NK-92 treated with Interleukin-12 subunit alpha and Interleukin-12 subunit beta, amount 100 ng/mL, for 24 hours (cell line): ENCODE measurements at regions not wholly inside any gene's neighbourhood (a gene's known extent, or its start where the extent isn't known, plus 50 kb on each side); places are given as distances from the start of the nearest gene placed in this dataset.
"Not testable (repeated sequence)": the region's sequence is repeated elsewhere in the genome, so short reads cannot be mapped to it uniquely, and the experiment has no call there.

ENCODE experiments used
- DNase-seq: peaks from one replicate; lab custom pipeline; 2025; lab: John Stamatoyannopoulos, UW

DNA sequence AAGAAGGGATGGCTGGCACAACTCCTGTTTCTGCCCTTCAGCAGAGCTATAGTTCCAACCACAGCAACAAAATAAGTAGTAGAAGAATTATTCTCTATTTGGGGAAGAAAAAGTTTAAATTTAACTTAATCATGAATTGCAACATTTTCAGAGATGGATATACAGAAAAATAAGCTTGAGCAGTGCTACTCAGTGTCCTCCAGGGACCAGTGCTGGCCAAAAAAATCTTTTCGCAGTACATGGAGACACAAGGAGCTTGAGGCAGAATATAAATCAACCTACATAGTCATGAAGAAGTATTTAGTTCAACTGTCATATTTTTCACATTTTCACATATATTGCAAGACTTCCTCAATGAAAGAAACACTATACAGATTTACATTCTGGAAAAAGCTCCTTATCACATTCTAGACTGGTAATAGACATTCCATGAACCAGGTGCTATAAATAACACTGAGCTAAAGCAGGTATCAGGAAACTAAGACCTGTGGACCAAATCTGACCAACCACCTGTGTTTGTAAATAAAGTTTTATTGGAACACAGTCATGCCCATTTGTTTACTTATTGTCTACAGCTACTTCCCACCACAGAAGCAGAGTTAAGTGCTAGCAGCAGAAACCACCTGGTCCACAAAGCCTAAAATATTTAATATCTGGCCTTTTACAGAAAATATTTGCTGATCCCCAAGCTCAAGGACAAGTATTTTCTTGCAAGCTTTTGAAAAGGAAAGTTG is 101.9 kb downstream of the RGS21 start:
- no peak for DNase-seq

DNA sequence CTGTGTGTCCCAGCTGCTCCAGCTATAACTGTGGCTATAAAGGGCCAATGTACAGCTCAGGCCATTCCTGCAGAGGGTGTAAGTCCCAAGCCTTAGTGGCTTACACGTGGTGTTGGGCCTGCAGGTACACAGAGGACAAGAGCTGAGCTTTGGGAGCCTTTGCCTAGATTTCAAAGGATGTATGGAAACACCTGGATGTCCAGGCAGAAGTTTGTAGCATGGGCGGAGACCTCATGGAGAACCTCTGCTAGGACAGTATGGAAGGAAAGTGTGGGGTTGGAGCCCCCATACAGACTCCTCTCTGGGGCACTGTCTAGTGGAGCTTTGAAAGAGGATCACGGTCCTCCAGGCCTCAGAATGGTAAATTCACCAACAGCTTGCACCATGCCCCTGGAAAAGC is 113.9 kb downstream of the RGS21 start:
- no peak for DNase-seq

DNA sequence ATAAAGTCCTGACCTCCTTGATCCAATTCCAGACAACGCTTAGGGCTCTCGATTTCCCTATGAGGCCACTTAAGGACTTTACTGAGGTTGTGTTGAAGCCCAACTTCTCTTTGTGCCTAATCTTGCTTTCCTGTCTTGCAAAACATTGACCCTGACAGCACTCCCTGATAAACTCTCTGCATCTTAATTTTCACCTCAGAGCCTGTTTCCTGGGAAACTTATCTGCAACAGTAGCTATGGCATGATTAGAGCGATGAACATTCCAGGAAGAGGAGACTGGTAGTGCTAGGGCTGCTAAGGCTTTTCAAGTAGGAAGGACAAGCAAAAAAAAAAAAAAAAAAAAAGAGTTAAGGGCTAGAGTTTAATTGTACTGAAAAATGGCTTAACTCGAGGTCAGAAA is 118.9 kb downstream of the RGS21 start:
- no peak for DNase-seq

DNA sequence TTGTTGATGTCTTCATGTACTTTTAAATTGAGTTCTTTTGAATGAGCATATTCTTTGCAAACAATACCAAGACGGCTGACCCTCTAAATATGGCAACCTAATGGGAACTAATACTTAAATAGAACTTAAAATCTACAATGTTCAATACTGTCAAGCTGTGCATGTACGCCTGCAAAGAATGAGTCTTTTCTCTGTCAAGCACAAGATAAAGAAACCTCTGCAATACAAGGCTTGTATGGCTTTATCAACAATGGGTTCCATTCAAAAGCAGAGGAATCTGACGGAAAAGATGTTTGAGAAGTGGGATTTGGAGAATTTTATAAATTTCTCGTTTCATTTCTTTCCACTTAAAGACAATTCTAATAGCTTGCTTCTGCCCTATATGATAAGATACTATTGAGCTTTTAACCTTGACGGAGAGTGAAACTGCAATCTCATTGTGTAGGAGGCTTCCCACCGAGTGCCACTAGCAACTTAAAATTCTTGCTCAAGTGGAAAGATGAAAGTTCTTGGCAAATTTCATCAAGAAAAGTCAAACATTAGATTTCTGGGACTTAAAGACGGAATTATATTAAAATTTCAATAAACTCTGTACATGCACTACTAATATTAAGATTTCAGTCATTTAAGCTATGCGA is 119.8 kb downstream of the RGS21 start:
- no peak for DNase-seq

DNA sequence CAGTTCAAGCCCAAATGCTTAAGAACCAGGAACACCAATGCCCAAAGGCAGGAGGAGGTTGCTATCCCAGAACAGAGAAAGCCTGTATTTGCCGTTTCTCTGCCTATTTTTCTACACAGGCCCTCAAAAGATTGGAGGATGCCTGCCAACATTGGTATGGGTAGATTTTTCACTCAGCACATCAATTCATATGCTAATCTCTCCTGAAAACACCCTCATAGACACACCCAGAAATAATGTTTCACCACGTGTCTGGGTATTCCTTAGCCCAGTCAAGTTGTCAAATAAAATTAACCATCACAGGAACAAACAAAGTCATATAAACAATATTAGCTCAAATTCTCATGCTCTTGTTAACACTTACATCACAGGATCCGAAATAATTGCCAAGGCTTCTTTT is 121.9 kb downstream of the RGS21 start:
- DNase-seq = no peak

DNA sequence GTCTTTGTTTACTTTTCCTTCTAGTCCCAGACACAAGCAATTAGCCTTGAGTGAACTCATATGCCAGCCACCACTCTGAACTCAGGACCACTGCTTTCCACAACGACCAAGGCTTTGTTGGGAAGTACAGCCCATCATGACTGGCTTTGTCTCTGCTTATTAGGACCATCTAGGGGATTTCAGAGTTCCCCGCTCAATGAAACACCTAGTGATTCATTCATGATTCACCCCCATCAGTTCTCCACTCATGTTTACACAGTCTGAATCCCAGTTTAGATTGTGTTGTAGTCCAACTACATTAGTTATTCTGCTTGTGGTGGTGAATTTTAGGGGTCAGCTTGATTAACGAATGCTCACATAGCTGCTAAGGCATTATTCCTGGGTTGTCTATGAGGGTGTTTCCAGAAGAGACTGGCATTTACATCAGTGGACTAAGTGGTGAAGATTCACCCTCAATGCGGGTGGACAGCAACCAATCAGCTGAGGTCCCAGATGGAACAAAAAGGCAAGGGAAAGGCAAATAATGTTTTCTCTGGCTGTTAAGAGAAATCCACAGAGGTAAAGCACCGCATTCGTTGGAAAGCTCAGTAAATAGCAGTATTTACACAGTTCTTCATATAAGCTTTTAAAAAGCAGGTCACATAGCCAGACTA is 122.7 kb downstream of the RGS21 start:
- DNase-seq = no peak

DNA sequence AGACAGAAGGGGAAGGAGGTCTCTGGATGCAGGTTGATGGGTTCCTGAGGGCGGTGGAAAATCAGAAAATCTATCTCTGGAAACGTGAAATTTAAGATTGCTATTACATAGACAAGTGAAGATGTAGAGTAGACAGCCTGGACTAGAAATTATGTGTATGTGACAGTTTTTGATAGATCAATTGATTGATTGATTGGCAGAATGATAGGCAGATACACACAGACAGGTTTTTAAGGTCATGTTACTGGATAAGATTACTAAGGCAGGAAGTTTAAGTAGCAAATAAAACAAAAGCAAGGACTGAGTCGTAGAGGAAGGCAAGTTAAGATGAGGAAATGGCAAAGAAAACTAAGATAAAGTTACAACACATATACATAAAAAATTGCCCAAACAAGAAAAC is 124.7 kb downstream of the RGS21 start:
- no peak for DNase-seq

DNA sequence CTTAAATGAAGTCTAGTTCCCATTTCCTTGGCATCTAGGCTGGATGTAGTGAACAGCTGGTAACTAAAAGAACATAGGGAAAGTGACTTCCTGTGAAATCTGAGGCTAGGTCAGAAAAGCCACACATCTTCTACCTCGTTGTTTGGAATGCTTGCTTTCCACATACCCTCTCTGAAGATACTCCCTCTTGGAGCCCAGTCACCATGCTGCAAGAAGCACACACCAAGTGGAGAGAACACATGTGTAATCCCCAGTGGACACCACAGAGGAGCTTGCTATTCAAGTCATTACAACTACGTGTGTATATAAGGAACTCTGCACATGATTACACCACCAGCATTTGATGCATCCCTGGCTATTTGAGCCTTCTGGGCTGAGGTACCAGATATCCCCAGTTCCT is 125.9 kb downstream of the RGS21 start:
- DNase-seq = no peak

DNA sequence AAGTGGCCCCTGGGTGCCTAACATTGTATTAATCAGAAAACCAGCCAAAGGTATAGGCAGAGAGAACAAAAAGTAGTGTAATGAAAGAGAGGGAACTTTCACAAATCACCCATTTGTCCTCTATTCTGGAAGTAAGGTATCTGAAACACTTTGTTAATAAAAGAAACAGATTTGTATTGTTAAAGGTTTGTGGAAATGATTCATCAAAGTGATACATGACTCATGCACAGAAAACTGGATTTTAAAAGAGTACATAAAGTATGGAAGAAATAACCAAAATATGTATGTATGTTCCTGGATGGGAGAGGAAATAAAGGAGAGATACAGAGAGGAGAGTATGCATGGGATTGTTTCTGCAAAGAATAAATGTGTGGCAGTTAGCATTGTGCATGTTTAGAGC is 126.8 kb downstream of the RGS21 start:
- no peak for DNase-seq

DNA sequence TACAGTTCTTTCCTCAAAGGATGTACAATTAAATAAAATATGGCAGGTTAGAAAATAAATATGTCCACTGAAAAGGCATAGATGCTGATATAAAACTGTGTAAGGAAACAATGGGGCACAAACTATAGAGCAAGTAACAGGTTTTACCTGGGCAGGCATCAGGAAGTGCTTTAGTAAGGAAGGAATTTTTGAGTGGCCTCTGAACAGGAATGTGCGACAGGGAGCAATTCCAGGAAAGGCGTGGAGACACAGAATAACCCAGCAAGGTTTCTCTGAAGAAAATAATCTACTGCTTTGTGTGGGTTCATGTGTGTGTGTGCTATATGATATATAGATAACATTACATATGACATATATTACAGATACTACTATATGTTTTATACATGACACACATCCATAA is 128.4 kb downstream of the RGS21 start:
- no peak for DNase-seq

DNA sequence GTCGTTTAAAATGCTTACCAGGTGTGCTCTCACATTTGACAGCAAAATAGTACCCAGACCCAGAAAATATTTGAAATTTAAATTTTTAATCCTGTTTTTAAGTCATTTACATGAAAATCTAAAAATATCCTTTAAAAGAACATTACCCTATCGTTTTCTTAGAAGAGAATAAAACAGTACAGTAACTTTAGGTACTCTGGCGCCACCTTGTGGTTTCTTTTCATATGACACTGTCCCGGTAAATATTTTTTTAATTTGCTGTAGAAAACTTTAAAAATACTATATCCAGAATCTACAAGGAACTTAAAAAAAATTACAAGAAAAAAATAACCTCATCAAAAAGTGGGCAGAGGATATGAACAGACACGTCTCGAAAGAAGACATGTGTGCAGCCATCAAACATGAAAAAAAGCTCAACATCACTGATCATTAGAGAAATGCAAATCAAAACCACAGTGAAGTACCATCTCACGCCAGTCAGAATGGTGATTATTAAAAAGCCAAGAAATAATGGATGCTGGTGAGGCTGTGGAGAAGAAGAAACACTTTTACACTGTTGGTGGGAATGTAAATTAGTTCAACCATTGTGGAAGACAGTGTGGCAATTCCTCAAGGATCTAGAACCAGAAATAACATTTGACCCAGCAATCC is 129.2 kb downstream of the RGS21 start:
- DNase-seq = no peak

DNA sequence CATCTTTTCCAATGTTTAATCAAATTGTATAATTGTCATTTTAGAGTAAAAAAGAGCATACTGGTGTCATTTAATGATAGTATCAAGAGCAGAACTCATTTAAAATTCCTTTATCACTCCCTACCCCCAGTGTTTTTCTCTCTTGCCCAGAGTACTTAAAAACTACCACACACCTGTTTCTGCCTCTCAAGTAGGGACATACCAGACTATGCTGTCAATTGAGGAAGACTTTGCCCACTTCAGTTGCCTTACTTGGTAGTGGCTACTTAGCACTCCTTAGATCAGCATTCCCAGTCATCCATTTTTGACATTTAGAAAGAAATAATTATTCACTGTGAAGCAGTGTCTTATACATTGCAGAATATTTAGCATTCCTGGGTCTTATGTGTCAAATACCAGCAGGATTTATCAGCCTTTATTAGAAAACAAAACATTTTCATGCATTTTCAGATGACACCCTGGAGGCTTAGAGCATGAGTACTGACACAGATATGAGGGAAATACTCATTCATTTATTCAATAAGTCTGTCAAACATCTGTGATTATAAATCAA is 127.5 kb upstream of the RGS1 start:
- DNase-seq = no peak

DNA sequence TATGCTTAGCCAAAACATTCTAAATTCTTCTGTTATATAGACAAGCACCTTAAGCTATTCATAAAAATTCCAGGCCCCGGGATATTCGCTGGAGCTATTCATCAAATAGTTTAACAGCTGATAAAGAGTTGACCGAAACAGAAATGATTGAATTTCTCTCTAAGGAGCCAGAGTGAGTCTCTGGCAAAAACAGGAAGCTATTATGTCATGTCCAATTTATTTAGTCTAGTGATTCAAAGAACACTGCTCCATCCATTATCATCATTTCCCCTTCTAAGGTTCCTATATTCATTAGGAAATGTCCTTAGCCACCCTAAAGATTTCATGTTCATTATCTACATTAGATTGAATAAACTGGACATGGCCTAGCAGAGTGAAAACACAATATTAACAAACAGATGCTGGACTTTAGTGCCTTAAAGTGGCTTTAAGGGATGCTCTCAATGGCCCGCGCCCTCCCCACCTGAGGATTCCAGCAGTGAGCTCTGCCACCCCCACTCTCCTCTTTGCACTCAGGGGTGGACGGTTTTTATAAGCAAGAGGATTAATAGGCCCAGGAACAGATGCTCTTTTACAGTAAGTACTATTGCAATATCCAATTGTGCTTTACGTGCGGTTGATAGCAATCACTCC is 122.1 kb upstream of the RGS1 start:
- no peak for DNase-seq

DNA sequence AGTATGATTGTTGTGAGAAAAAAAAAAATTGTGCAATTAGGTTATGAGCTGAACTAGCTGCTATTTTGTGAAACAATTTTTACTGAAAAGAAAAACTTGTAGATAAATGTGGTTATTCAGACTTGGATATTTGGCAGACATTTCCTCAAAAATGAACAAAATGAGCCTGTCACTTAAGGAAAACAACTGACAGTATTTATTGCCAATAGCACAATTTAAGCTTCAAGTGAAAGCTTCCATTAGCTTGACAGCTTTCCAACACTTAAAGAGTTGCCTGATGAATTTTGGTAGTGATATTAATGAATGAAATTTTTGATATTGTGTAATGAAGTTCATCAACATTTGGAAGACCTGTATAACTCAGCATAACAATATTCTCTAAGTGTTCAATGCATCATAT is 116.1 kb upstream of the RGS1 start:
- no peak for DNase-seq

DNA sequence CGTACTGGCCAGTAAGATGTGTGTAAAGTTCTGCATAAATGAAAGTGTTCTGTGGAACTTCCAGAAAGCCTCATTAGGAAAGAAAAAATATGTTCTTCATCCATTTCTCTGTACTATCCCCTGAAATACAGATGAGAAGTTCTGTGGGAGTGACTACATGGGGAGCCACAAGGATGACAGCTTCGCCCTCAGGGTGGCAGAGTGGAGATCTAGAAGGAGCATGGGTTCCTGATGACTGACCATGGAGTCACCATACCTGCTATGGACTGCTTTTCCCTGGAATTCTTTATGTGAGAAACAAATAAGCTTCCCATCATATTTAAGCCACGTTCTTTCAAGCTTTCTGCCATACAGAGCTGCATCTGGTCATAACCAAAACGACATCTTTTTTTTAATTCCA is 113.9 kb upstream of the RGS1 start:
- DNase-seq = no peak

DNA sequence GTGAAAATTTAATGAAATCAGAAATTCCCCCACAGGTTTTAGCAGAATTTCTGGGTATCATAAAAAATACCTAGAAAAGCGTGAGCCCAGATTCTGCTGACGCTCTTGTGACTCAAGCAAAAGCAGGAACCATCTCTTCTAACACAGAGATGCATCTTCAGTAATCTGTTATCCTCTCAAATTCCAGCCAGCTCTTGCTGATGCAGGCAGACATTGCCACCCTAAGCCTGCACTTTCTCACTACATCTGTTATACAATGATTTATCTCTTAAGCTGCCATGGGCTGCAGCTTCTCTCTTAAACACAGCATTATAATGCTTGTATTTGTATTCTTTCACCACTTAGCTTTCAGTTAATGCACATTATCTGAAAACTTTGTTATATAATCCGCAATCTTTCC is 113.0 kb upstream of the RGS1 start:
- no peak for DNase-seq

DNA sequence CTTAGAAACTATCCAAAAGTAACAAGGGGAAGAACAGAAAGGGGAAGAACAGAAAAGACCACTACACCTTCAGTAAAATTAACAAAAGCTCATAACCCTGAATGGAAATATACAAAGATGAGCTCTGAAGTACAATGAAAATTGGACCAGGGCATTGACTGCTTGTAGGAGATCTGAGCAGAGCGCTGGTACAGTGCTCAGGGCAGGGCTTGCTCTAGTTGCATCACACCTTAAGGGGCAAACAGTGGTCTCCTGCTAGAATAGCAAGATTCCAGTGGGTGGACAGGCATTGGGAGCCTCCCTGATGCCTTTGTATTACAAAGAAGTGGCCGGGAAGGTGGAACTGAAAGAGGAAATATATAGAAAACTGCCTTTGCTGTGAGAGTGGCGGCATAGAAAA is 111.9 kb upstream of the RGS1 start:
- DNase-seq = no peak

DNA sequence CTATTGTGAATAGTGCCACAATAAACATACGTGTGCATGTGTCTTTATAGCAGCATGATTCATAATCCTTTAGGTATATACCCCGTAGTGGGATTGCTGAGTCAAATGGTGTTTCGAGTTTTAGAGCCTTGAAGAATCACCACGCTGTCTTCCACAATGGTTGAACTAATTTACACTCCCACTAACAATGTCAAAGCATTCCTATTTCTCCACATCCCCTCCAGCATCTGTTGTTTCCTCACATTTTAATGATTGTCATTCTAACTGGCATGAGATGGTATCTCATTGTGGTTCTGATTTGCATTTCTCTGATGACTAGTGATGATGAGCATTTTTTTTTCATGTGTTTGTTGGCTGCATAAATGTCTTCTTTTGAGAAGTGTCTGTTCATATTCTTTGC is 110.4 kb upstream of the RGS1 start:
- DNase-seq = not testable (repeated sequence)

DNA sequence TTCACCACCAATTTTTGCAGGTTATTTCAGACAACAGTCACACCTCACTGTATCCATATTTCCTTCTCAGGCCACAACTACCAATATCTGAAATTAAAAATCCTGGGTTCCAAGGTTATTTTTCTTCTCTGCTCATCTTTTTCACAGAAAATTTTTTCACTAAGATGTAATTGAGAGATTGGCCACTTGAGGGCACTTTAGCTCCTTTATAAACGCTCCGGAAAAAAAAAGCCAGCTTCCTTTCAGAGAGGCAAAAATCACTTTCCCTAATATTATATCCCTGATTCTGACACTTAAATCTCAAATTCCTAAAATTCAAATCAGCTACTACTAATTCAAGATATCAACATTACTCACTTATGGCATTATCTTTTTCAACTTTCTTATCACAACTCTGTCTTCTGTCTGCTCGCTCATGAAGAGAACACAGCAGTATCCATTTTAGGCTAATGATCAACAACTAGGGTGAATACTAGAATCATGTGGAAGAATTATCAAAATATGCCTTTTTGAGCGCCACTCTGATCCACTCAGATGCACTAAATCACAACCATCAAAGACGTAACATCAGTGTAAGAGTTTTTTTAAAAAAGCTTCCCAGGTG is 101.4 kb upstream of the RGS1 start:
- no peak for DNase-seq

DNA sequence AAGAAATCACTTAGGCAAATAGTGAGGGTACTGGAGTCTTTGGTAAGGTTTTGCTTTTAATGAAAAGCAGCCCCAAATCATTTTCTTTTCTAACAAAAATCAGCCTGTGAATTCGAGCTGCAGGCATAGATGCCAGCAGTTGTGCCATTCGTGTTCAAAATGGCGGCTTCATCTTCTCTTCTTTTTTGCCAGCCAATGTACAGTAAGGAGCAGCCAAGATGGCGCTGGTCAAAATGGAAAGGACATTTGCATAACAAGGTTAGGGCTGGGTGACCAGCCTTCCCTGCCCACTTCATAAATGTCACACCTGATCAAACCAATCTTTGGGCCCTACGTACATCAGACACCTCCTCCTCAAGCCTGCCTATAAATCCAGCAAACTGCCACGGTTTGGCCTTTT is 100.2 kb upstream of the RGS1 start:
- no peak for DNase-seq

DNA sequence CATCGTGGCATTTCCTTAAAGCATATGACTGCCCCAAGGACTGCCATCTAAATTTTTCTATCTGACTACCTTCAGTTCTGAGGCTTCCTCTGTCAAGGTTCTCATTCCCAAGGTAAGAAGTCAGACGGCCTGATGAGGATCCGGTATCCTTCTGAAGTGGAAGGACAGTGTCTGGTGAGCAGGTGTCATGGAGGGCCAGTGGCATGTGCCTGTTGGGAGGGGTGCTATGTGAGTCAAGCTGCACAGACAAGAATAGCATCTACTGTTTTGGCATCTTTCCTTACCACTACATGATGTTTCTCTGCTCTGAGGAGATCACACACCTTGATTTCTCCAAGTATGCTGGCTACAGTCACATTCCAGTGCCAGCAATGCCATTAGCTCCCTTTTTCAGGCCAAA is 99.6 kb upstream of the RGS1 start:
- DNase-seq = no peak

DNA sequence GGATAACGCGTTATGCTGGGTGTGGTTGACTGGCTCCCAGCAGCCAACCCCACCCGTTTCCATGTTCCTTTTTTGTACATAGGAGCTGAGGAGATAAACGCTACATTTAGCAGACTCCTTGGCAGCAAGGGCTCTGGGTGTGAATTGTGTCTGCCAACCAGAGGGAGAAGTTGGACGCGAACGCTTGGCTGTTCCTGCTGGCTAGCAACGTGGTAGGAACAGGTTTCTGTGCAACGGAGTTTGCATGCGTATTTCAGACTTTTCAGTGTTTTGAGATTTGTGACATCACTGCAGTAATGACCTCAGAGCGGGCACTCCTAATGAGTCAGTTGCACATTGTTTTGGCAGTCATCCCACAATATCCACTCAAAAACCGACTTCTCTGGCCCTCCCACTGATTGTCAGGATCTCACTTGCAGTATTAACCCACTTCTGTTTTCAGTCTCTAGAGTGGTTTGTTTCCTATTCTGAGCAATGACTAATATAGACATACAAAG is 98.7 kb upstream of the RGS1 start:
- DNase-seq = no peak
